Neutrophil (primary cell): ENCODE measurements at regions not wholly inside any gene's neighbourhood (a gene's known extent, or its start where the extent isn't known, plus 50 kb on each side); places are given as distances from the start of the nearest gene placed in this dataset.

Experiments used
- H3K27ac ChIP-seq: fragments of 200-600 bp; sonication (generic); 2 replicates; pipeline ENCODE4 v1.5.1; 2016; ENCODE audit warnings: mild to moderate bottlenecking, moderate library complexity
- H3K27me3 ChIP-seq: fragments of 200-600 bp; sonication (generic); 2 replicates; pipeline ENCODE4 v1.6.0; 2016; ENCODE audit warnings: mild to moderate bottlenecking
- H3K36me3 ChIP-seq: fragments of 200-600 bp; sonication (generic); 2 replicates; pipeline ENCODE4 v1.5.1; 2017
- H3K4me1 ChIP-seq, 2 experiments: fragments of 200-600 bp in 1 of 2; sonication (generic) in 1 of 2; 1 replicate in 1 of 2; 2 replicates in 1 of 2; pipeline versions ENCODE4 v1.5.1 to v1.6.1; 2013 to 2016; ENCODE audit warnings: low read depth in 1 of 2, low read length in 1 of 2, mild to moderate bottlenecking in 1 of 2, moderate library complexity in 1 of 2; ENCODE audit not compliant: control insufficient read depth in 1 of 2, insufficient read depth in 1 of 2
- H3K4me3 ChIP-seq, 2 experiments: fragments of 200-600 bp in 1 of 2; sonication (generic) in 1 of 2; 1 replicate in 1 of 2; 2 replicates in 1 of 2; pipeline ENCODE4 v1.5.1; 2013 to 2016; ENCODE audit warnings: low read depth in 1 of 2, low read length in 1 of 2, mild to moderate bottlenecking in 1 of 2, moderate library complexity in 1 of 2
- H3K9me3 ChIP-seq: fragments of 200-600 bp; sonication (generic); 2 replicates; pipeline ENCODE4 v1.5.1; 2016
- TF ChIP-seq, protein P1 (sequence below): fragments of 200-600 bp; sonication (generic); IDR thresholded peaks from 2 replicates; pipeline ENCODE4 v1.5.1; 2016; ENCODE audit warnings: antibody characterized with exemption

DNA sequence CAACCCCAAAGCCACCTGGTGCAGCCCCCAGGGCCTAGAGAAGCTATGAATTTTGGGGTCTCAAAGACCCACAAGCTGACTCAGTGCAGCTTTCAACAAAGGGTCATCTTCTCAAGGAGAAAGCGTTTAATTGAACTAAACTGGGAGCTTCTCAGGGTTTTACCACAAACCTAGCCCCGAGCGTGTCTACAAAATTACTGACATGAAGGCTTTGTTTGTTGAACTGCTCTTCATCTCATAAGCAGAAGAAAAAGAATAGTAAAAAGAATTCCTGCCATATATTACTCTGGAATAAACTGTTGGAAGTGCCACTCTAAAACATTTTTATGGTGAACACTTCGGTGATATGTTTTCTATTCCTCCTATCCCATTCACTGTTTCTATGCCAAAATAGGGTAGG lies 50.8 kb upstream of the INCENP start:
- no peak overlapping the region for H3K4me3 ChIP-seq
- H3K9me3 ChIP-seq = no peaks in the 10 kb centered on the region
- H3K36me3 ChIP-seq = no peaks in the 10 kb centered on the region
- H3K27ac ChIP-seq = no peak overlapping the region
- H3K27me3 ChIP-seq = no peaks in the 10 kb centered on the region
- H3K4me1 ChIP-seq = no peaks in the 10 kb centered on the region
- TF ChIP-seq, protein P1, sequence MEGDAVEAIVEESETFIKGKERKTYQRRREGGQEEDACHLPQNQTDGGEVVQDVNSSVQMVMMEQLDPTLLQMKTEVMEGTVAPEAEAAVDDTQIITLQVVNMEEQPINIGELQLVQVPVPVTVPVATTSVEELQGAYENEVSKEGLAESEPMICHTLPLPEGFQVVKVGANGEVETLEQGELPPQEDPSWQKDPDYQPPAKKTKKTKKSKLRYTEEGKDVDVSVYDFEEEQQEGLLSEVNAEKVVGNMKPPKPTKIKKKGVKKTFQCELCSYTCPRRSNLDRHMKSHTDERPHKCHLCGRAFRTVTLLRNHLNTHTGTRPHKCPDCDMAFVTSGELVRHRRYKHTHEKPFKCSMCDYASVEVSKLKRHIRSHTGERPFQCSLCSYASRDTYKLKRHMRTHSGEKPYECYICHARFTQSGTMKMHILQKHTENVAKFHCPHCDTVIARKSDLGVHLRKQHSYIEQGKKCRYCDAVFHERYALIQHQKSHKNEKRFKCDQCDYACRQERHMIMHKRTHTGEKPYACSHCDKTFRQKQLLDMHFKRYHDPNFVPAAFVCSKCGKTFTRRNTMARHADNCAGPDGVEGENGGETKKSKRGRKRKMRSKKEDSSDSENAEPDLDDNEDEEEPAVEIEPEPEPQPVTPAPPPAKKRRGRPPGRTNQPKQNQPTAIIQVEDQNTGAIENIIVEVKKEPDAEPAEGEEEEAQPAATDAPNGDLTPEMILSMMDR = no peak

DNA sequence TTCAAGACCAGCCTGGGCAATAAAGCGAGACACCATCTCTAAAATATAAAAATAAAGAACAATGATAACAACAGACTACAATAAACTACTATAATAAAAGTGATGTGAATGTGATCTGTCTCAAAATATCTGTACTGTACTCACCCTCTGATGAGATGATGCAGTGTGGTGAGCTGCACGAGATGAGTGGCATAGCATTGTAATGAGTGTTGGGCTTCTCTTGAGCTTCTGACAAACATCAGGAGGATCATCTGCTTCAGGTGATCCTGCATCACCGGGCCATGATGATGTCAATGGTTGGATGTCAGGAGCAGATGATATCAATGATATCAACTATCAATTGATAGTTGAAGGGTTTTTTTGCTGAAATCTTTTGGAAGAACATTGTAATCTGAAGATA lies 52.4 kb upstream of the INCENP start:
- no peaks in the 10 kb centered on the region for H3K27me3 ChIP-seq
- H3K9me3 ChIP-seq = no peaks in the 10 kb centered on the region
- H3K27ac ChIP-seq = no peak overlapping the region
- TF ChIP-seq, protein P1 = no peak
- no peak overlapping the region for H3K4me3 ChIP-seq
- H3K36me3 ChIP-seq = no peaks in the 10 kb centered on the region
- no peaks in the 10 kb centered on the region for H3K4me1 ChIP-seq

DNA sequence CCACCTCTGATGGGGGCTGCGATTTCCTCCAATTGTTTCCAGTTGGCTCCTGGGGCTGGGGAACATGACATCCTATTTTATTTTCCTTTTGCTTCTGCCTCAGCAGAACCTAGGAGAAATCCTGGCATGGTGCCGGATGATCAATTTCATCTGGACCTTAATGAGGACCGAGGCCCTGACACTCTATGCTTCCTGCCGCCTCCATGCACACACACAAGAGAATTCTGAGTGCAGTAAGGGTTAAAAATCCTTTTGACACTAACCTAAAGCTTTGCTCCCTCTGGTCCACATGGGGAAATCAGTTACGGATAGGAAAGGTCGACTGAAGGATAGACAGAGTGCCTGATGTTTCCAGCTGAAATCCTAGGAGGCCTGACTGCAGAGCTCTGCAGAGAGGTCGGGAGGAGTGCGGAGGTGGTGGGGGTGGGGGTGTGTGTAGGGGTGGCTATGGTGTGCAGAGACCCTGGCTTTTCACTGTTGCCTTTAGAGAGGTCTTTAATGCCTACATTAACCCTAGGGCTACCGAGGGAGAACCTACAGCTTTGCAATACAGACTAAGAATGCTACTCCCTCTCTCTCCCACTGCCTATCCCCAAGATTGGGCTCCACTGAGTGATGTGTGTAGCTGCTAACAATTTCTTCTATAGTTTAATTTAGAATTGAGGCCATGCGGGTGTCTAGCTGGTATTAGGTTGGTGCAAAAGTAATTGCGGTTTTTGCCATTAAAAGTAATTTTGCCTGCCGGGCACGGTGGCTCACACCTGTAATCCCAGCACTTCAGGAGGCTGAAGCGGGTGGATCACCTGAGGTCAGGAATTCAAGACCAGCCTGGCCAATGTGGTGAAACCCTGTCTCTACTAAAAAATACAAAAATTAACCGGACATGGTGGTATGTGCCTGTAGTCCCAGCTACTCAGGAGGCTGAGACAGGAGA lies 53.6 kb upstream of the INCENP start:
- no peak overlapping the region for H3K4me3 ChIP-seq
- H3K9me3 ChIP-seq = no peaks in the 10 kb centered on the region
- no peaks in the 10 kb centered on the region for H3K36me3 ChIP-seq
- H3K4me1 ChIP-seq = no peaks in the 10 kb centered on the region
- TF ChIP-seq, protein P1 = no peak
- H3K27me3 ChIP-seq = no peaks in the 10 kb centered on the region
- no peak overlapping the region for H3K27ac ChIP-seq

DNA sequence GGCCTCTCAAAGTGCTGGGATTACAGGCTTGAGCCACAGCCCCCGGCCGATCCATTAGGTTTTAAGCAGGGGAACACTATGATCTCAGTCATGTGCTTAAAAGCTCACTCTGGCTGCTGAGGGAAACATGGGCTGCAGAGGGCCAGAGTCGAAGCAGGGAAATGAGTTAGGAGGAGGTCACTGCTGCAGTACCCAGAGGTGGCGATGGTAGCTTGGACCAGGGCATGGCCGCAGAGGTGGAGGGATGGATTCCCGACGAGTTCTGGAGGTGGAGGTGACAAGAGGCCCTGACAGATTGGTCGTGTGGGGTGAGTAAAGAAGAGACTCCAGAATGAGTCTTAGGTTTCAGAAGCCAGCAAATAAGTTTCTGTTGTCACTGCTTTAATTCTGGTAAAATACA lies 54.4 kb upstream of the INCENP start:
- Histone ChIP-seq H3K27ac (no peak overlapping the region), H3K4me3 (no peak overlapping the region), H3K27me3 (no peaks in the 10 kb centered on the region), H3K9me3 (no peaks in the 10 kb centered on the region), H3K36me3 (no peaks in the 10 kb centered on the region), H3K4me1 (no peaks in the 10 kb centered on the region)
- TF ChIP-seq, protein P1 = no peak

DNA sequence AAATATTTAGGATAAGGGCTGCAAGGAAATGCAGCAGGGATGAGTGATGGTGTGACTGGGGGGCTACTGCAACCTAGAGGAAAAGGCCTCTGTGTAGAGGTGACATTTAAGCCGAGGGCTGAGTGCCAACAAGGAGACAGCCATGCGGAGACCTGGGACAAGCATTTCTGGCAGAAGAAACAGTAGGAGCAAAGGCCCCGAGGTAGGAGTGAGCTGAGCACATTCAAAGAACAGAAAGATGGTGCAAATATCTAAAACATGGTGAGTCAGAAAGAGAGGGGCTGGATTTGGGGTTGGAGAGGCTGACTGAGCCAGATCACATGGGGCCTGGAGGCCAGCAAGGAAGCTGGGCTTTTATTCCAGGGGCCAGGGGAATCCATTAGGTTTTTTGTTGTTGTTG lies 55.1 kb upstream of the INCENP start:
- no peaks in the 10 kb centered on the region for H3K27me3 ChIP-seq
- no peak overlapping the region for H3K27ac ChIP-seq
- TF ChIP-seq, protein P1 = no peak
- no peaks in the 10 kb centered on the region for H3K9me3 ChIP-seq
- no peaks in the 10 kb centered on the region for H3K36me3 ChIP-seq
- H3K4me1 ChIP-seq = no peaks in the 10 kb centered on the region
- H3K4me3 ChIP-seq = no peak overlapping the region
